ENCODE measurements at regions not wholly inside any gene's neighbourhood (a gene's known extent, or its start where the extent isn't known, plus 50 kb on each side); places are given as distances from the start of the nearest gene placed in this dataset.

DNA sequence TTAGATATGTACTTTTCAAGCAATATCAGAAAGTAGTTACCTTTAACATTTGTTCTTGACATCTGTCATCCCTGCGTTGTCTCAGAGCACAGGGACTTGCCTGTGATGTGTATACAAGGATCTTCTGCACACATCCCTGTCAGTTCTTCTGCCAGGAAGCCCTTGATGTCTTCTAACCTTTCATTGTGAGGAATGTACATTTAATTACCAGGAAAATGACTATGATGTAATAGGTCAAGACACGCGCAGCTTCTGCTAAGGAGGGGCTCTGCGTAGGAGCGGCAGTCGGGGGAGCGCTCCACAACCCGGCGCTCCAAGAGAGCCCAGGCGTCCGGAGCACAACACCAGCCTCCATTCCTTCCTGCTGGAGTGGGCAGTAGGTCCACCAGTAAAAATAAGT is 119.7 kb downstream of the IRX2 start:
- 34 to 49% methylated on average over 11 of the region's 11 CpGs for WGBS, 2 donors
- no peaks in the 10 kb centered on the region for H3K4me1 ChIP-seq
- H3K4me3 ChIP-seq, result no peak overlapping the region
- intact Hi-C loops (cut with DNase I), result no loop called here
- ATAC-seq (no peak), DNase-seq (no peak)
- TF ChIP-seq CTCF (IDR thresholded peaks at IDR 0.05) (no peak), POLR2A (IDR thresholded peaks at IDR 0.05) (no peak)
- no peaks in the 10 kb centered on the region for H3K9me3 ChIP-seq
- peaks cover 0 to 6% of the 10 kb centered on the region in 2 donors for H3K27me3 ChIP-seq
- H3K36me3 ChIP-seq (replicated peaks in 1 of 2; ENCODE audit: insufficient read depth in 1 of 2, low read depth in 2 of 2), result no peaks in the 10 kb centered on the region
- H3K27ac ChIP-seq, result no peak overlapping the region

DNA sequence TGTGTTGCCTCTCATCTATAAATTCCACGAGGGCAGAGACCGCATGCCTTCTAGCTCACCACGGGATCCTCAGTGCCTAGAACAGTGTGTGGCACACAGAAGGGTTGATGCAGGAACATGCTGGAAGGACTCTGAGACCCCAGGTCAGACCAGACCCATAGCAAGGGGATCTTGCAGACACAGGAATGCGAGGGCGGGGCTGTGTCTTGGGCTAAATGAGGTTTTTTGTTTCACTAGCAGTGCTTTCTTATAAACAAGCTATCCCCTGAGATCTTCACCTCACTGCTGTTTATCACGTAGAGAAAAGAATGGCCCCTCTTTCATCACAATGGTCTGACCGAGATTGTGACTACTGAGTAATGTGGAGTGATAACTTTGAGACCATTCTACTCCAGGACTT is 122.4 kb downstream of the IRX2 start:
- H3K9me3 ChIP-seq, result no peaks in the 10 kb centered on the region
- no peaks in the 10 kb centered on the region for H3K4me1 ChIP-seq
- WGBS, 2 donors, result 36 to 42% methylated on average over 7 of the region's 7 CpGs
- no peaks in the 10 kb centered on the region for H3K27me3 ChIP-seq
- DNase-seq (no peak), ATAC-seq (no peak)
- no peak overlapping the region for H3K4me3 ChIP-seq
- H3K27ac ChIP-seq, result no peak overlapping the region
- no peak for TF ChIP-seq CTCF (IDR thresholded peaks at IDR 0.05)
- no peak for TF ChIP-seq POLR2A (IDR thresholded peaks at IDR 0.05)
- H3K36me3 ChIP-seq (replicated peaks in 1 of 2; ENCODE audit: insufficient read depth in 1 of 2, low read depth in 2 of 2), result no peaks in the 10 kb centered on the region
- intact Hi-C loops (cut with DNase I), result no loop called here

DNA sequence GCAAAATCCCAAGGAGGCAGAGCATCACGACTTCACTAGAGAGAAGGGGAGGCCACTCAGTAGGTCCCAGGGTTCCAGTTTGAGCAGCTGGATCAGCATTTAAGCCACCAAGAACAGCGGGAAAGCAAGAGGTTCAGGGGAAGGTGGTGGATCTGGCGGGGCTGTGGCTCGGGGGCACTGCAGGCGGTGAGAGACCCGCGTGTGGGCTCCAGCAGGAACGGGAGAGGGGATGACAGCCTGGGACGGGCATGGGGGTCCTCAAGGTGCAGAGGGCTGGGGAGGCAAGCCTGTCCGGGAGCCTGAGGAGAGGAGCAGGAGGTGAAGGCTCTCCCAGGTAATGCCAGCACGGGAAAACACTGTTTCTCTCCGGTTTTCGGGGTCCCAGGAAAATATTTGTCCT is 123.6 kb downstream of the IRX2 start:
- Histone ChIP-seq H3K4me3 (no peak overlapping the region), H3K9me3 (no peaks in the 10 kb centered on the region), H3K27ac (no peak overlapping the region), H3K36me3 (replicated peaks in 1 of 2; ENCODE audit: insufficient read depth in 1 of 2, low read depth in 2 of 2) (no peaks in the 10 kb centered on the region), H3K27me3 (no peaks in the 10 kb centered on the region), H3K4me1 (no peaks in the 10 kb centered on the region)
- intact Hi-C loops (cut with DNase I), result no loop called here
- WGBS, 2 donors, result 62 to 63% methylated on average over 12 of the region's 13 CpGs
- TF ChIP-seq CTCF (IDR thresholded peaks at IDR 0.05), result no peak
- TF ChIP-seq POLR2A (IDR thresholded peaks at IDR 0.05), result no peak
- no peak for ATAC-seq
- DNase-seq, result no peak

DNA sequence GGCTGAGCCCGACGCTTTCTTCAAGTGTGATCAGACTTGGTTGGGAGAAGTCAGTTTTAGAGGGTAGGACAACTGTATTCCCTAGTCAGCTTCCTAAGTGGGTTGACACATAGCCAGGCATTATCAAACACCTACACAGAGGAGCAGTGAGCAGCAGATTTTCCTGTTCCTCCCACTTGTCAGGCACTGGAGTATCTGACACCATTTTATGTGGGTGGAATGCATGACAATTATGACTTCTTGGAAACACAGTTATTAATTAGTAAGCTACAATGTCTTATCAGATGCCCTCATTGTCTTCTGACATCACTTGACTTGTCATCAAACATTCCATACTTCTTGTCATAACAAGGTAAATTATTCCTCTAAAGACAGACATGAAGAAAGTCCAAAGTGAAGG is 124.9 kb downstream of the IRX2 start:
- 80 to 81% methylated on average over 2 of the region's 2 CpGs for WGBS, 2 donors
- TF ChIP-seq CTCF (IDR thresholded peaks at IDR 0.05) (no peak), POLR2A (IDR thresholded peaks at IDR 0.05) (no peak)
- H3K9me3 ChIP-seq, result no peaks in the 10 kb centered on the region
- H3K27me3 ChIP-seq, result no peaks in the 10 kb centered on the region
- H3K36me3 ChIP-seq (replicated peaks in 1 of 2; ENCODE audit: insufficient read depth in 1 of 2, low read depth in 2 of 2), result no peaks in the 10 kb centered on the region
- H3K27ac ChIP-seq, result no peak overlapping the region
- H3K4me1 ChIP-seq, result no peaks in the 10 kb centered on the region
- no peak overlapping the region for H3K4me3 ChIP-seq
- intact Hi-C loops (cut with DNase I), result no loop called here
- DNase-seq (no peak), ATAC-seq (no peak)

GRCh38 chr5:2622866-2623265 is 128.6 kb downstream of the IRX2 start:
- no peaks in the 10 kb centered on the region for H3K9me3 ChIP-seq
- DNase-seq (no peak), ATAC-seq (no peak)
- H3K36me3 ChIP-seq (replicated peaks in 1 of 2; ENCODE audit: insufficient read depth in 1 of 2, low read depth in 2 of 2), result no peaks in the 10 kb centered on the region
- TF ChIP-seq POLR2A (IDR thresholded peaks at IDR 0.05), result no peak
- no peak for TF ChIP-seq CTCF (IDR thresholded peaks at IDR 0.05)
- intact Hi-C loops (cut with DNase I), result no loop called here
- no peaks in the 10 kb centered on the region for H3K27me3 ChIP-seq
- WGBS, 2 donors, result 42 to 58% methylated on average over 5 of the region's 5 CpGs
- no peak overlapping the region for H3K4me3 ChIP-seq
- H3K27ac ChIP-seq, result no peak overlapping the region
- no peaks in the 10 kb centered on the region for H3K4me1 ChIP-seq

Data from body of pancreas (tissue), 4 donors.